DND-41 (cell line): ENCODE measurements at regions not wholly inside any gene's neighbourhood (a gene's known extent, or its start where the extent isn't known, plus 50 kb on each side); places are given as distances from the start of the nearest gene placed in this dataset.

Experiments
- EZH2 ChIP-seq: IDR thresholded peaks from 3 replicates; pipeline ENCODE4 v1.6.1; 2012; ENCODE audit warnings: borderline replicate concordance, low read depth, mild to moderate bottlenecking, moderate library complexity, low read length, inconsistent platforms; ENCODE audit not compliant: severe bottlenecking
- TF ChIP-seq, protein P1 (sequence below): IDR thresholded peaks from 2 replicates; pipeline ENCODE4 v1.5.1; 2012; ENCODE audit warnings: borderline replicate concordance, low read length, moderate library complexity, mild to moderate bottlenecking; ENCODE audit not compliant: poor library complexity, severe bottlenecking; ENCODE audit errors: extremely low read depth

DNA sequence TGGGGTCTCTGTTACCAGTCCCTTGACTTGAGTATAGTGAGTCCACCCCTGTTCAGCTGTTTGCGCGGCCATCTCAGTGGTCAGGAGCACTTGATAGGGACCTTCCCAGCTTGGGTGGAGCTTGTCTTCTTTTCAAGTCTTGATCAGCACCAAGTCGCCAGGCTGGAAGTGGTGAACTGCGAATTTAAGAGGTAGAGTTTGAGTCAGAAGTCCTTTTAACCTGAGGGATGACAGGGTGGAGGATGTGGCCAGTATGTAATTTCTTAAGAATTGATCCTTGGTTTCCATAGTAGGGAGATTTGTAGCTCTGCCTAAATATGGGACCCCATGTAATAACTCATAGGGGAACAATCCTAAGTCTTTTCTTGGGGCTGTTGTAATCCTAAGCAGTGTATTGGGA lies 86.3 kb upstream of the XCR1 start:
- TF ChIP-seq, protein P1, sequence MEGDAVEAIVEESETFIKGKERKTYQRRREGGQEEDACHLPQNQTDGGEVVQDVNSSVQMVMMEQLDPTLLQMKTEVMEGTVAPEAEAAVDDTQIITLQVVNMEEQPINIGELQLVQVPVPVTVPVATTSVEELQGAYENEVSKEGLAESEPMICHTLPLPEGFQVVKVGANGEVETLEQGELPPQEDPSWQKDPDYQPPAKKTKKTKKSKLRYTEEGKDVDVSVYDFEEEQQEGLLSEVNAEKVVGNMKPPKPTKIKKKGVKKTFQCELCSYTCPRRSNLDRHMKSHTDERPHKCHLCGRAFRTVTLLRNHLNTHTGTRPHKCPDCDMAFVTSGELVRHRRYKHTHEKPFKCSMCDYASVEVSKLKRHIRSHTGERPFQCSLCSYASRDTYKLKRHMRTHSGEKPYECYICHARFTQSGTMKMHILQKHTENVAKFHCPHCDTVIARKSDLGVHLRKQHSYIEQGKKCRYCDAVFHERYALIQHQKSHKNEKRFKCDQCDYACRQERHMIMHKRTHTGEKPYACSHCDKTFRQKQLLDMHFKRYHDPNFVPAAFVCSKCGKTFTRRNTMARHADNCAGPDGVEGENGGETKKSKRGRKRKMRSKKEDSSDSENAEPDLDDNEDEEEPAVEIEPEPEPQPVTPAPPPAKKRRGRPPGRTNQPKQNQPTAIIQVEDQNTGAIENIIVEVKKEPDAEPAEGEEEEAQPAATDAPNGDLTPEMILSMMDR, result no peak
- no peak for TF ChIP-seq EZH2
